ENCODE measurements at regions not wholly inside any gene's neighbourhood (a gene's known extent, or its start where the extent isn't known, plus 50 kb on each side); places are given as distances from the start of the nearest gene placed in this dataset.

GRCh38 chr22:44594951-44595350 is 96.9 kb upstream of the RTL6 start:
- Histone ChIP-seq H3K4me3 (no peak overlapping the region), H3K4me1 (peaks cover 0 to 6% (median 0%) of the 10 kb centered on the region in 4 donors), H3K36me3 (no peaks in the 10 kb centered on the region), H3K27me3 (peaks cover 0 to 32% of the 10 kb centered on the region in 2 donors), H3K27ac (no peak overlapping the region), H3K9me3 (no peaks in the 10 kb centered on the region)
- no peak for DNase-seq (ENCODE audit: low spot score in 2 of 2)
- 40 to 43% methylated on average over 11 of the region's 11 CpGs for WGBS, 2 donors
- no peak for TF ChIP-seq EP300 (IDR thresholded peaks at IDR 0.05)
- no peak for TF ChIP-seq CTCF (IDR thresholded peaks at IDR 0.05)
- no peak for TF ChIP-seq POLR2A (IDR thresholded peaks at IDR 0.05)

- Histone ChIP-seq H3K27me3 (peaks cover 0 to 32% of the 10 kb centered on the region in 2 donors), H3K36me3 (no peaks in the 10 kb centered on the region), H3K27ac (no peak overlapping the region), H3K4me3 (no peak overlapping the region), H3K9me3 (peaks cover 0 to 10% (median 0%) of the 10 kb centered on the region in 4 donors), H3K4me1 (peaks cover 0 to 6% (median 0%) of the 10 kb centered on the region in 4 donors)
- WGBS, 2 donors: 29 to 34% methylated on average over 5 of the region's 5 CpGs
- TF ChIP-seq EP300 (IDR thresholded peaks at IDR 0.05): no peak
- TF ChIP-seq POLR2A (IDR thresholded peaks at IDR 0.05): no peak
- TF ChIP-seq CTCF (IDR thresholded peaks at IDR 0.05): no peak
- no peak for DNase-seq (ENCODE audit: low spot score in 2 of 2)
Observed at GRCh38 chr22:44592824-44593148, 94.8 kb upstream of the RTL6 start.

GRCh38 chr22:44592126-44592823 is 94.2 kb upstream of the RTL6 start:
- H3K27ac ChIP-seq: no peak overlapping the region
- no peaks in the 10 kb centered on the region for H3K36me3 ChIP-seq
- TF ChIP-seq CTCF (IDR thresholded peaks at IDR 0.05) (no peak), EP300 (IDR thresholded peaks at IDR 0.05) (no peak), POLR2A (IDR thresholded peaks at IDR 0.05) (no peak)
- H3K4me1 ChIP-seq: peaks cover 0 to 6% (median 0%) of the 10 kb centered on the region in 4 donors
- 50 to 53% methylated on average over 9 to 10 of the region's 10 CpGs for WGBS, 2 donors
- H3K27me3 ChIP-seq: peaks cover 0 to 32% of the 10 kb centered on the region in 2 donors
- DNase-seq (ENCODE audit: low spot score in 2 of 2): no peak
- H3K4me3 ChIP-seq: no peak overlapping the region
- H3K9me3 ChIP-seq: peaks cover 0 to 10% (median 0%) of the 10 kb centered on the region in 4 donors

DNA sequence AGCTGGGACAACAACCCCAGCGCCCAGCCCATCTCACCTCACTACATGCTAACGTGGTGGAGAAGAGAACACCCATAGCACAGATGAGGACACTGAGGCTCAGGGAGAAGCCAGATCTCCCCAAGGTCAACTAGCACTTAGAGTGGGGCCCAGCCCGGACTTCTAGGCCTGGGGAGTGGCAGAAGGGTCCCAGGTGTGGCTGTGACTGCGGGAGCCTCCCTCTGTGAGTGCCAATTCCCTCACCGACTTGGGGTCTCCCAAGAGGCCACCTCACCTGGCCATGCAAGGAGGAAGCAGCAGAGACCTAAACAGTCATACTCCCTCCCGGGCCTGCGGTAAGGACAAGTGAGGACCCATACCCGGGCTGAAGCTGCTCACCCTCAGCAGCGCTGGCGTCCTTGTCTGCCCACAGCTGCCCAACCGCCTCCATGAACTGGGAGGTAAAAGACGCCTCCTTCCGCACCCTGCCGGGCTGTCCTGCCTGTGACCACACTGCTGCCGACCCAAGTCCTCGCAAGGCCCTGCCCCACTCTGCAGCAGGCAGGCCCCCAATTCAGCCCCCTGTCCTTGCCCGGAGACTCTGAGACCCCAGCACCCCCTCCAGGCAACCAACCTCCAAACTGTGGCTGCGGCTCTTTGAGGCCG is 93.2 kb upstream of the RTL6 start:
- 73 to 84% methylated on average over 10 to 13 of the region's 19 CpGs for WGBS, 2 donors
- no peak overlapping the region for H3K27ac ChIP-seq
- peaks cover 0 to 10% (median 0%) of the 10 kb centered on the region in 4 donors for H3K9me3 ChIP-seq
- DNase-seq (ENCODE audit: low spot score in 2 of 2): no peak
- TF ChIP-seq POLR2A (IDR thresholded peaks at IDR 0.05) (no peak), CTCF (IDR thresholded peaks at IDR 0.05) (no peak), EP300 (IDR thresholded peaks at IDR 0.05) (no peak)
- peaks cover 0 to 6% (median 0%) of the 10 kb centered on the region in 4 donors for H3K4me1 ChIP-seq
- H3K4me3 ChIP-seq: no peak overlapping the region
- H3K27me3 ChIP-seq: peaks cover 0 to 39% of the 10 kb centered on the region in 2 donors
- no peaks in the 10 kb centered on the region for H3K36me3 ChIP-seq

- Histone ChIP-seq H3K4me1 (no peaks in the 10 kb centered on the region), H3K4me3 (no peak overlapping the region), H3K27ac (no peak overlapping the region), H3K27me3 (peaks cover 0 to 32% of the 10 kb centered on the region in 2 donors), H3K36me3 (no peaks in the 10 kb centered on the region), H3K9me3 (peaks cover 0 to 10% (median 0%) of the 10 kb centered on the region in 4 donors)
- WGBS, 2 donors: 87 to 92% methylated on average over 13 of the region's 13 CpGs
- no peak for DNase-seq (ENCODE audit: low spot score in 2 of 2)
- TF ChIP-seq EP300 (IDR thresholded peaks at IDR 0.05) (no peak), POLR2A (IDR thresholded peaks at IDR 0.05) (no peak), CTCF (IDR thresholded peaks at IDR 0.05) (no peak)
Observed at GRCh38 chr22:44590291-44590690, 92.3 kb upstream of the RTL6 start.

Measured in tibial nerve (tissue), 4 donors.